SK-N-SH (cell line): ENCODE measurements at regions not wholly inside any gene's neighbourhood (a gene's known extent, or its start where the extent isn't known, plus 50 kb on each side); places are given as distances from the start of the nearest gene placed in this dataset.

Experiments used
- CTCF ChIA-PET: fragments of 300-600, 350-600 bp; formaldehyde crosslinking; extraction: SDS; loops from one replicate; lab custom pipeline; 2021; lab: Yijun Ruan, JAX
- POLR2A ChIA-PET: fragments of 350-600 bp; sonication (Branson Sonifier 250); formaldehyde crosslinking; extraction: SDS; loops from one replicate; lab custom pipeline; 2020; ENCODE audit warnings: antibody characterized with exemption, inconsistent platforms; lab: Yijun Ruan, JAX
- DNase-seq: peaks from one replicate; pipeline ENCODE4 v3.0.0; 2012
- H2AFZ ChIP-seq: fragments of 200-600 bp; sonication (generic); 2 replicates; pipeline ENCODE4 v1.8.1; 2016; ENCODE audit warnings: antibody characterized with exemption, mild to moderate bottlenecking, low read depth
- H3F3A ChIP-seq: fragments of 200-600 bp; sonication (generic); replicated peaks from 2 replicates; pipeline ENCODE3; 2016; ENCODE audit warnings: antibody characterized with exemption, mild to moderate bottlenecking; ENCODE audit not compliant: insufficient read depth
- H3K27ac ChIP-seq, 2 experiments: fragments of 200-500 bp in 1 of 2; fragments of 200-600 bp in 1 of 2; sonication (Bioruptor generic) in 1 of 2; sonication (generic), shearing (Covaris generic) in 1 of 2; 2 replicates each; pipeline versions ENCODE4 v1.5.1 to v1.6.1; 2014 to 2016; ENCODE audit warnings: low read depth in 2 of 2, inconsistent platforms in 1 of 2, low read length in 1 of 2, mild to moderate bottlenecking in 1 of 2, mixed read lengths in 1 of 2
- H3K27me3 ChIP-seq: fragments of 200-600 bp; sonication (generic), shearing (Covaris generic); 2 replicates; pipeline ENCODE4 v1.6.1; 2016; ENCODE audit warnings: mixed run types; ENCODE audit not compliant: insufficient read depth
- H3K36me3 ChIP-seq, 2 experiments: fragments of 200-500 bp in 1 of 2; fragments of 200-600 bp in 1 of 2; sonication (Bioruptor generic) in 1 of 2; sonication (generic) in 1 of 2; replicated peaks in 1 of 2; 2 replicates each; pipeline versions ENCODE3 to v1.5.1; 2014 to 2016; ENCODE audit warnings: low read length in 1 of 2, mild to moderate bottlenecking in 1 of 2; ENCODE audit not compliant: insufficient read depth in 2 of 2, control insufficient read depth in 1 of 2
- H3K4me1 ChIP-seq, 2 experiments: fragments of 200-500 bp in 1 of 2; fragments of 200-600 bp in 1 of 2; sonication (Bioruptor generic) in 1 of 2; sonication (generic), shearing (Covaris generic) in 1 of 2; 2 replicates each; pipeline versions ENCODE4 v1.5.1 to v1.6.1; 2014 to 2016; ENCODE audit warnings: low read depth in 1 of 2, low read length in 1 of 2, mixed run types in 1 of 2; ENCODE audit not compliant: insufficient read depth in 2 of 2, control insufficient read depth in 1 of 2
- H3K4me2 ChIP-seq: fragments of 200-600 bp; sonication (generic), shearing (Covaris generic); 2 replicates; pipeline ENCODE4 v1.6.1; 2017; ENCODE audit warnings: mixed run types
- H3K4me3 ChIP-seq, 2 experiments: fragments of 200-500 bp in 1 of 2; fragments of 200-600 bp in 1 of 2; sonication (Bioruptor generic) in 1 of 2; sonication (generic), shearing (Covaris generic) in 1 of 2; 2 replicates each; pipeline versions ENCODE4 v1.5.1 to v1.8.1; 2014 to 2016; ENCODE audit warnings: low read depth in 2 of 2, inconsistent platforms in 1 of 2, low read length in 1 of 2, mild to moderate bottlenecking in 1 of 2, mixed read lengths in 1 of 2, moderate library complexity in 1 of 2
- H3K79me2 ChIP-seq: fragments of 200-600 bp; sonication (generic); 2 replicates; pipeline ENCODE4 v1.8.1; 2017; ENCODE audit warnings: mild to moderate bottlenecking; ENCODE audit not compliant: insufficient read depth
- H3K9ac ChIP-seq: fragments of 200-600 bp; sonication (generic); 2 replicates; pipeline ENCODE4 v1.6.1; 2017; ENCODE audit warnings: mixed run types
- H3K9me2 ChIP-seq: fragments of 200-600 bp; sonication (generic); 2 replicates; pipeline ENCODE4 v1.6.1; 2017; ENCODE audit warnings: mixed run types
- H3K9me3 ChIP-seq: fragments of 200-600 bp; sonication (generic); 2 replicates; pipeline ENCODE4 v1.6.1; 2017; ENCODE audit warnings: mixed run types, mild to moderate bottlenecking, moderate library complexity
- H4K20me1 ChIP-seq: fragments of 200-600 bp; sonication (generic); 2 replicates; pipeline ENCODE4 v1.6.1; 2017; ENCODE audit warnings: mild to moderate bottlenecking, mixed run types; ENCODE audit not compliant: insufficient read depth
- ELF1 ChIP-seq: IDR thresholded peaks from 2 replicates; pipeline ENCODE4 v1.4.0; 2012
- FOSL2 ChIP-seq: IDR thresholded peaks from 2 replicates; pipeline ENCODE4 v1.4.0; 2012; ENCODE audit warnings: low read depth, mild to moderate bottlenecking, moderate library complexity, borderline replicate concordance
- GATA2 ChIP-seq: sonication (generic); formaldehyde crosslinking; IDR thresholded peaks from 2 replicates; pipeline ENCODE4 v1.5.0; 2020; ENCODE audit warnings: mild to moderate bottlenecking, missing genetic modification reagents
- MEF2A ChIP-seq: IDR thresholded peaks from 2 replicates; pipeline ENCODE4 v1.4.0; 2012; ENCODE audit warnings: low read depth, borderline replicate concordance
- NFIC ChIP-seq: IDR thresholded peaks from 2 replicates; pipeline ENCODE4 v1.4.0; 2012; ENCODE audit warnings: borderline replicate concordance
- NRF1 ChIP-seq: IDR thresholded peaks from 2 replicates; pipeline ENCODE4 v1.6.1; 2012; ENCODE audit warnings: low read depth, mild to moderate bottlenecking, low read length
- POLR2AphosphoS5 ChIP-seq: IDR thresholded peaks from 2 replicates; pipeline ENCODE4 v1.6.1; 2012; ENCODE audit warnings: low read depth, low read length
- RAD21 ChIP-seq: IDR thresholded peaks from 2 replicates; pipeline ENCODE4 v1.6.1; 2012; ENCODE audit warnings: mild to moderate bottlenecking, low read length
- REST ChIP-seq: IDR thresholded peaks from 2 replicates; pipeline ENCODE4 v1.6.1; 2012; ENCODE audit warnings: mild to moderate bottlenecking, low read depth, low read length, moderate library complexity
- RFX5 ChIP-seq: IDR thresholded peaks from 2 replicates; pipeline ENCODE4 v1.6.1; 2012; ENCODE audit warnings: mild to moderate bottlenecking, improper control_type of control experiment, low read length
- RXRA ChIP-seq: IDR thresholded peaks from 2 replicates; pipeline ENCODE4 v1.4.0; 2012; ENCODE audit warnings: low read depth, mild to moderate bottlenecking, borderline replicate concordance
- SMC3 ChIP-seq: IDR thresholded peaks from 2 replicates; pipeline ENCODE4 v1.6.1; 2012; ENCODE audit warnings: low read depth, low read length, improper control_type of control experiment
- TCF12 ChIP-seq: IDR thresholded peaks from 2 replicates; pipeline ENCODE4 v1.4.0; 2012
- USF1 ChIP-seq: IDR thresholded peaks from 2 replicates; pipeline ENCODE4 v1.4.0; 2012; ENCODE audit warnings: low read depth, borderline replicate concordance
- YY1 ChIP-seq: IDR thresholded peaks from 2 replicates; pipeline ENCODE4 v1.4.0; 2012; ENCODE audit warnings: low read depth, mild to moderate bottlenecking
- WGBS: methylation state at CpG from one replicate; pipeline ENCODE4 v1.1.6; 2017; ENCODE audit warnings: low lambda C conversion rate; 5-methylcytosine and 5-hydroxymethylcytosine counted together
- TF ChIP-seq, protein P1 (sequence below): IDR thresholded peaks from 2 replicates; pipeline ENCODE4 v1.4.0; 2012; ENCODE audit warnings: low read depth, borderline replicate concordance
- TF ChIP-seq, protein P2 (sequence below): fragments of 150-350 bp; IDR thresholded peaks from 2 replicates; pipeline ENCODE4 v1.6.1; 2017; ENCODE audit warnings: antibody characterized with exemption, low read length, low read depth, borderline replicate concordance
- TF ChIP-seq, protein P3 (sequence below): IDR thresholded peaks from 2 replicates; pipeline ENCODE4; 2012

DNA sequence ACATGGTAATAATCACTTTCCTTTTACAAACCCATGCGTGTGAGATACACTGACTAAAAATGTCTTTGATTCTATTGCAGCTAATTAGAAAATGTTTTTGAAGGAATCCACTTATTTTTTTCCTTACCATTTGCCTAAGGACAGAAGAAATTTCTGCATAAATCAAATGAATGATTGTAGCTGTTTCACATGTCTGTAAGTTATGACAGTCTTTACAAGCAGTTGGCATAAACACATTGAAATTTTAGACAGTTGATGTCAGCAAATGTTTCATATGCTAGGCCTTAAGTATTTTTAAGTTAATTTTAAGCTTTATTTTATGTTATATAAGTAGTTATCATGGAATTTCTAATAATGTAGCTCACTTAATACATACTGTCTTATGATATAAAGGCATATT is 598.4 kb upstream of the SLITRK6 start:
- no peak for DNase-seq
- H3K9me3 ChIP-seq = no peaks in the 10 kb centered on the region
- POLR2A ChIA-PET = no interaction called here
- H3F3A ChIP-seq = no peaks in the 10 kb centered on the region
- H3K4me3 ChIP-seq = no peak overlapping the region
- H3K9me2 ChIP-seq = no peaks in the 10 kb centered on the region
- no peak overlapping the region for H3K4me2 ChIP-seq
- H3K4me1 ChIP-seq = no peaks in the 10 kb centered on the region
- WGBS = 41% methylated on average over 1 of the region's 1 CpG
- CTCF ChIA-PET = no interaction called here
- H3K9ac ChIP-seq = no peak overlapping the region
- H3K27me3 ChIP-seq = no peaks in the 10 kb centered on the region
- H2AFZ ChIP-seq = no peak overlapping the region
- no peak for TF ChIP-seq GATA2 (CRISPR knock-in tag)
- no peak for TF ChIP-seq SMC3
- TF ChIP-seq, protein P1, sequence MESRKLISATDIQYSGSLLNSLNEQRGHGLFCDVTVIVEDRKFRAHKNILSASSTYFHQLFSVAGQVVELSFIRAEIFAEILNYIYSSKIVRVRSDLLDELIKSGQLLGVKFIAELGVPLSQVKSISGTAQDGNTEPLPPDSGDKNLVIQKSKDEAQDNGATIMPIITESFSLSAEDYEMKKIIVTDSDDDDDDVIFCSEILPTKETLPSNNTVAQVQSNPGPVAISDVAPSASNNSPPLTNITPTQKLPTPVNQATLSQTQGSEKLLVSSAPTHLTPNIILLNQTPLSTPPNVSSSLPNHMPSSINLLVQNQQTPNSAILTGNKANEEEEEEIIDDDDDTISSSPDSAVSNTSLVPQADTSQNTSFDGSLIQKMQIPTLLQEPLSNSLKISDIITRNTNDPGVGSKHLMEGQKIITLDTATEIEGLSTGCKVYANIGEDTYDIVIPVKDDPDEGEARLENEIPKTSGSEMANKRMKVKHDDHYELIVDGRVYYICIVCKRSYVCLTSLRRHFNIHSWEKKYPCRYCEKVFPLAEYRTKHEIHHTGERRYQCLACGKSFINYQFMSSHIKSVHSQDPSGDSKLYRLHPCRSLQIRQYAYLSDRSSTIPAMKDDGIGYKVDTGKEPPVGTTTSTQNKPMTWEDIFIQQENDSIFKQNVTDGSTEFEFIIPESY = no peak
- TF ChIP-seq NRF1 = no peak
- no peak for TF ChIP-seq NFIC
- TF ChIP-seq MEF2A = no peak
- TF ChIP-seq REST = no peak
- TF ChIP-seq RFX5 = no peak
- TF ChIP-seq YY1 = no peak
- TF ChIP-seq POLR2AphosphoS5 = no peak
- TF ChIP-seq ELF1 = no peak
- TF ChIP-seq RAD21 = no peak
- no peak for TF ChIP-seq RXRA
- TF ChIP-seq, protein P2, sequence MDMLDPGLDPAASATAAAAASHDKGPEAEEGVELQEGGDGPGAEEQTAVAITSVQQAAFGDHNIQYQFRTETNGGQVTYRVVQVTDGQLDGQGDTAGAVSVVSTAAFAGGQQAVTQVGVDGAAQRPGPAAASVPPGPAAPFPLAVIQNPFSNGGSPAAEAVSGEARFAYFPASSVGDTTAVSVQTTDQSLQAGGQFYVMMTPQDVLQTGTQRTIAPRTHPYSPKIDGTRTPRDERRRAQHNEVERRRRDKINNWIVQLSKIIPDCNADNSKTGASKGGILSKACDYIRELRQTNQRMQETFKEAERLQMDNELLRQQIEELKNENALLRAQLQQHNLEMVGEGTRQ = no peak
- no peak for TF ChIP-seq TCF12
- TF ChIP-seq FOSL2 = no peak
- no peak for TF ChIP-seq USF1
- TF ChIP-seq, protein P3, sequence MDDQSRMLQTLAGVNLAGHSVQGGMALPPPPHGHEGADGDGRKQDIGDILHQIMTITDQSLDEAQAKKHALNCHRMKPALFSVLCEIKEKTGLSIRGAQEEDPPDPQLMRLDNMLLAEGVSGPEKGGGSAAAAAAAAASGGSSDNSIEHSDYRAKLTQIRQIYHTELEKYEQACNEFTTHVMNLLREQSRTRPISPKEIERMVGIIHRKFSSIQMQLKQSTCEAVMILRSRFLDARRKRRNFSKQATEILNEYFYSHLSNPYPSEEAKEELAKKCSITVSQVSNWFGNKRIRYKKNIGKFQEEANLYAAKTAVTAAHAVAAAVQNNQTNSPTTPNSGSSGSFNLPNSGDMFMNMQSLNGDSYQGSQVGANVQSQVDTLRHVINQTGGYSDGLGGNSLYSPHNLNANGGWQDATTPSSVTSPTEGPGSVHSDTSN = no peak
- no peaks in the 10 kb centered on the region for H4K20me1 ChIP-seq
- H3K79me2 ChIP-seq = no peaks in the 10 kb centered on the region
- no peaks in the 10 kb centered on the region for H3K36me3 ChIP-seq
- H3K27ac ChIP-seq = no peak overlapping the region
